Heart left ventricle (tissue), 13 donors: ENCODE measurements at regions not wholly inside any gene's neighbourhood (a gene's known extent, or its start where the extent isn't known, plus 50 kb on each side); places are given as distances from the start of the nearest gene placed in this dataset.

Experiments
- POLR2A ChIP-seq, 2 donors: fragments of 450-650 bp; IDR thresholded peaks; one replicate each; pipeline ENCODE4 v1.6.1; 2017; ENCODE audit warnings: antibody characterized with exemption in 2 of 2, mild to moderate bottlenecking in 2 of 2, moderate library complexity in 2 of 2
- TF ChIP-seq, protein P1 (sequence below), 12 donors: fragments of 200-600 bp; sonication (generic) in 4 of 12; IDR thresholded peaks; one replicate each; pipeline versions ENCODE4 v1.5.0 to v1.8.0; 2018 to 2022; ENCODE audit warnings: antibody characterized with exemption in 12 of 12, mild to moderate bottlenecking in 5 of 12
- donor health status: ischemic (EF 13 %, LVEDD 7.1; RV severe dilation, severe dysfunction).
- donor health status: DM: no; HTN: yes; CAD: no.
- donor health status: DM: no; HTN: no; CAD: no.
- donor health status: ischemic (EF 25% LVEDD 6.9; RV normal size, moderate dysfunction).
- donor health status: ischemic (EF 25% LVEDD 5.7; RV mildly dilated, moderate dysfunction).
- donor health status: ischemic (EF 35%, LVEDD 5.7; RV mildly dilated, moderate dysfunction).
- donor health status: nonischemic (EF 11% LVEDD 7.7; RV severe dilation, severe dysfunction).
- donor health status: DM: yes; HTN: yes; CAD: no.
- donor health status: PGD.
- donor health status: ischemic (EF 29% LVEDD 5.4; RV normal size, mild dysfunction).
- donor health status: nonischemic (EF 23%, LVEDD 6.1; RV moderate dilation, normal function).

DNA sequence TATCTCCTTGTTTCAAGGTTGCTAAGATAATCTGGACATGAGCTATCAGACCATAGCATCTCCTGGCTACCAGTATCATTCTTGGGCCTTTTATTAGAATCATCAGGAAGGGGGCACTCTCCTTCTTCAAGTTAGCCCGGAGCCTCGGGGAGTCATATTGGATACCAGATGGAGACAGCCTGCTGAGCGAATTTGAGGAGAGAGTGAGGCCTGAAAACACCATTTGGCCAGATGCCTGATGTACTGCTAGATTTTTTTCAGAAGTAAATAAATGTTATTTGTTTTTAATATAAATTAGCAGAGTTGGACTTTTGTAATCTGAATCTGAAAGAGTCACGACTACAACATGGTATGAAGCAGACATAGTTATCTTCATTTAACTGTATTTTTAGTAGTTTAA is 848.6 kb downstream of the IGSF11 start:
- TF ChIP-seq, protein P1, sequence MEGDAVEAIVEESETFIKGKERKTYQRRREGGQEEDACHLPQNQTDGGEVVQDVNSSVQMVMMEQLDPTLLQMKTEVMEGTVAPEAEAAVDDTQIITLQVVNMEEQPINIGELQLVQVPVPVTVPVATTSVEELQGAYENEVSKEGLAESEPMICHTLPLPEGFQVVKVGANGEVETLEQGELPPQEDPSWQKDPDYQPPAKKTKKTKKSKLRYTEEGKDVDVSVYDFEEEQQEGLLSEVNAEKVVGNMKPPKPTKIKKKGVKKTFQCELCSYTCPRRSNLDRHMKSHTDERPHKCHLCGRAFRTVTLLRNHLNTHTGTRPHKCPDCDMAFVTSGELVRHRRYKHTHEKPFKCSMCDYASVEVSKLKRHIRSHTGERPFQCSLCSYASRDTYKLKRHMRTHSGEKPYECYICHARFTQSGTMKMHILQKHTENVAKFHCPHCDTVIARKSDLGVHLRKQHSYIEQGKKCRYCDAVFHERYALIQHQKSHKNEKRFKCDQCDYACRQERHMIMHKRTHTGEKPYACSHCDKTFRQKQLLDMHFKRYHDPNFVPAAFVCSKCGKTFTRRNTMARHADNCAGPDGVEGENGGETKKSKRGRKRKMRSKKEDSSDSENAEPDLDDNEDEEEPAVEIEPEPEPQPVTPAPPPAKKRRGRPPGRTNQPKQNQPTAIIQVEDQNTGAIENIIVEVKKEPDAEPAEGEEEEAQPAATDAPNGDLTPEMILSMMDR (IDR thresholded peaks at IDR 0.05), result no peak
- TF ChIP-seq POLR2A (IDR thresholded peaks at IDR 0.05), result no peak
